Ishikawa (cell line): ENCODE measurements at regions not wholly inside any gene's neighbourhood (a gene's known extent, or its start where the extent isn't known, plus 50 kb on each side); places are given as distances from the start of the nearest gene placed in this dataset.

Experiments
- CEBPB ChIP-seq: IDR thresholded peaks from 2 replicates; pipeline ENCODE4 v1.6.1; 2012
- CREB1 ChIP-seq: IDR thresholded peaks from 2 replicates; pipeline ENCODE4 v1.6.1; 2012; ENCODE audit warnings: low read depth
- EGR1 ChIP-seq: IDR thresholded peaks from 2 replicates; pipeline ENCODE4 v1.6.1; 2012
- EP300 ChIP-seq: IDR thresholded peaks from 2 replicates; pipeline ENCODE4 v1.6.1; 2012; ENCODE audit warnings: borderline replicate concordance
- FOXM1 ChIP-seq: IDR thresholded peaks from 2 replicates; pipeline ENCODE4 v1.6.1; 2012; ENCODE audit warnings: low read depth, borderline replicate concordance
- NFIC ChIP-seq: IDR thresholded peaks from 2 replicates; pipeline ENCODE4 v1.6.1; 2012
- RAD21 ChIP-seq: IDR thresholded peaks from 2 replicates; pipeline ENCODE4 v1.6.1; 2012; ENCODE audit warnings: low read depth
- TAF1 ChIP-seq: IDR thresholded peaks from 2 replicates; pipeline ENCODE4 v1.6.1; 2012; ENCODE audit warnings: low read depth, mild to moderate bottlenecking
- TCF12 ChIP-seq: IDR thresholded peaks from 2 replicates; pipeline ENCODE4 v1.6.1; 2012; ENCODE audit warnings: low read depth
- TEAD4 ChIP-seq: IDR thresholded peaks from 2 replicates; pipeline ENCODE4 v1.6.1; 2012
- YY1 ChIP-seq: IDR thresholded peaks from 2 replicates; pipeline ENCODE4 v1.6.1; 2012; ENCODE audit warnings: low read depth
- ZBTB7A ChIP-seq: IDR thresholded peaks from 2 replicates; pipeline ENCODE4 v1.6.1; 2012; ENCODE audit warnings: low read depth
- TF ChIP-seq, protein P1 (sequence below): IDR thresholded peaks from 2 replicates; pipeline ENCODE4 v1.6.1; 2012
- TF ChIP-seq, protein P2 (sequence below): IDR thresholded peaks from 2 replicates; pipeline ENCODE4 v1.6.1; 2012; ENCODE audit warnings: low read depth, mild to moderate bottlenecking
- TF ChIP-seq, protein P3 (sequence below): IDR thresholded peaks from 2 replicates; pipeline ENCODE4 v1.6.1; 2012

DNA sequence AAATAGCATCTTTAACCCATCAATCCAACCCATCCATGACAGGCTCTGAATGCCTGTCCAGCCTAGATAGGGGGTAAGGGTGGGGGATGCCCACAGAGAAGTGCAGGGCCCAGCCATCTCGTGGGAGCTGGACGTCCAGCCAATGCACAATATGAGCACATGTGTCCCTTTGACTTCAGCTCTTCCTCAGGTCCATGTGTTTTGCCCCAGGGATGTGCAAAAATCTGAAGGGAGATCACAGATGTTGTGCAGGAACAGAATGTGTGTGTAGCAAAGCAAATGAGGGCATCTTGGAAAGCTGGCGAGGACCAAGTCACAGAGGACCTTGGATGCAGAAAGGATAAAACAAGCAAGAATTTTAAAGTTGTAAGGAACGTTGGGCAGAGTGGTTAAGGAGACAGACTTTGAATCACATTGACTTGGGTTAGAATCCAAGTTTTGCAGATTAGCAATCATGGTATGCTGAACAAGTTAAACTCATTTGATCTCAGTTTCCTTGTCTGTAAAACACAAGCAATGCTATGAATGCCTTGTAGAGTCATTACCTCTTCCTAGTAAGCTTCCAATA, 104.5 kb downstream of the TTC32 start:
- TF ChIP-seq RAD21 (no peak), ZBTB7A (no peak), NFIC (no peak), YY1 (no peak), FOXM1 (no peak), EGR1 (no peak), CREB1 (no peak), TCF12 (no peak), TEAD4 (no peak), CEBPB (no peak)
- TF ChIP-seq, protein P1, sequence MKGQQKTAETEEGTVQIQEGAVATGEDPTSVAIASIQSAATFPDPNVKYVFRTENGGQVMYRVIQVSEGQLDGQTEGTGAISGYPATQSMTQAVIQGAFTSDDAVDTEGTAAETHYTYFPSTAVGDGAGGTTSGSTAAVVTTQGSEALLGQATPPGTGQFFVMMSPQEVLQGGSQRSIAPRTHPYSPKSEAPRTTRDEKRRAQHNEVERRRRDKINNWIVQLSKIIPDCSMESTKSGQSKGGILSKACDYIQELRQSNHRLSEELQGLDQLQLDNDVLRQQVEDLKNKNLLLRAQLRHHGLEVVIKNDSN: no peak
- TF ChIP-seq, protein P2, sequence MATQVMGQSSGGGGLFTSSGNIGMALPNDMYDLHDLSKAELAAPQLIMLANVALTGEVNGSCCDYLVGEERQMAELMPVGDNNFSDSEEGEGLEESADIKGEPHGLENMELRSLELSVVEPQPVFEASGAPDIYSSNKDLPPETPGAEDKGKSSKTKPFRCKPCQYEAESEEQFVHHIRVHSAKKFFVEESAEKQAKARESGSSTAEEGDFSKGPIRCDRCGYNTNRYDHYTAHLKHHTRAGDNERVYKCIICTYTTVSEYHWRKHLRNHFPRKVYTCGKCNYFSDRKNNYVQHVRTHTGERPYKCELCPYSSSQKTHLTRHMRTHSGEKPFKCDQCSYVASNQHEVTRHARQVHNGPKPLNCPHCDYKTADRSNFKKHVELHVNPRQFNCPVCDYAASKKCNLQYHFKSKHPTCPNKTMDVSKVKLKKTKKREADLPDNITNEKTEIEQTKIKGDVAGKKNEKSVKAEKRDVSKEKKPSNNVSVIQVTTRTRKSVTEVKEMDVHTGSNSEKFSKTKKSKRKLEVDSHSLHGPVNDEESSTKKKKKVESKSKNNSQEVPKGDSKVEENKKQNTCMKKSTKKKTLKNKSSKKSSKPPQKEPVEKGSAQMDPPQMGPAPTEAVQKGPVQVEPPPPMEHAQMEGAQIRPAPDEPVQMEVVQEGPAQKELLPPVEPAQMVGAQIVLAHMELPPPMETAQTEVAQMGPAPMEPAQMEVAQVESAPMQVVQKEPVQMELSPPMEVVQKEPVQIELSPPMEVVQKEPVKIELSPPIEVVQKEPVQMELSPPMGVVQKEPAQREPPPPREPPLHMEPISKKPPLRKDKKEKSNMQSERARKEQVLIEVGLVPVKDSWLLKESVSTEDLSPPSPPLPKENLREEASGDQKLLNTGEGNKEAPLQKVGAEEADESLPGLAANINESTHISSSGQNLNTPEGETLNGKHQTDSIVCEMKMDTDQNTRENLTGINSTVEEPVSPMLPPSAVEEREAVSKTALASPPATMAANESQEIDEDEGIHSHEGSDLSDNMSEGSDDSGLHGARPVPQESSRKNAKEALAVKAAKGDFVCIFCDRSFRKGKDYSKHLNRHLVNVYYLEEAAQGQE: no peak

DNA sequence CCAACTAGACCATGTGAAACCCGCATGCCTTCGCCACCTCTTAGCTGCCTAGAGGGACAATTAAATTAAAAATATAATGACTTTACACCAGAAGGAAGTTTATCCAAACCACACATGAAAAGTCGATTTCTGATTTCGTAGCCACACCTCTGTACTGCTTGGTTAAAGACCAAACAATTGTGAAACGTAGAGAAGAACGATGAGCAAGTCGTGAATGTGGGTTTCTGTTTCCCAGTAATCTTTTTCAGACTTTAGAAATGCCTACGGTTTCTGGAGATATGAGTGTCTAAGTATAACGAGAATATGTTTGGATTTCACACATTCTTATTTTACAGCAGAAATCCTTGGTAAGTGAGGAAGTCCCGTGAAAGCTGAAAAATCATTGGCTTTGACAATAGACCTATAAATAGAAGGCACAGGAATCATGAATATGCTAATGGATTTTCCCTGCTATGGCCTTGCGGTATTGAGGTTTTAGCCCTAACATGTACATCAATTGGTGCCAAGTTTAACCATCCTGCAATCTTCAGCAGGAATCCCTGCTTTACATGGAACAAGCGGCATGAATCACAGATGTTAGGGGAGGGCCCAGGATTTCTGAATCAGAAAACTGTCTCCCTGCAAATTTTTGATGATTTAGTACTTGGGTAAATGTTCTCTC, 105.6 kb downstream of the TTC32 start:
- no peak for TF ChIP-seq ZBTB7A
- no peak for TF ChIP-seq FOXM1
- TF ChIP-seq, protein P2: no peak
- TF ChIP-seq EGR1: no peak
- TF ChIP-seq EP300: no peak
- TF ChIP-seq TEAD4: no peak
- TF ChIP-seq NFIC: no peak
- TF ChIP-seq YY1: no peak
- no peak for TF ChIP-seq RAD21
- TF ChIP-seq, protein P1: no peak
- TF ChIP-seq CEBPB: no peak

DNA sequence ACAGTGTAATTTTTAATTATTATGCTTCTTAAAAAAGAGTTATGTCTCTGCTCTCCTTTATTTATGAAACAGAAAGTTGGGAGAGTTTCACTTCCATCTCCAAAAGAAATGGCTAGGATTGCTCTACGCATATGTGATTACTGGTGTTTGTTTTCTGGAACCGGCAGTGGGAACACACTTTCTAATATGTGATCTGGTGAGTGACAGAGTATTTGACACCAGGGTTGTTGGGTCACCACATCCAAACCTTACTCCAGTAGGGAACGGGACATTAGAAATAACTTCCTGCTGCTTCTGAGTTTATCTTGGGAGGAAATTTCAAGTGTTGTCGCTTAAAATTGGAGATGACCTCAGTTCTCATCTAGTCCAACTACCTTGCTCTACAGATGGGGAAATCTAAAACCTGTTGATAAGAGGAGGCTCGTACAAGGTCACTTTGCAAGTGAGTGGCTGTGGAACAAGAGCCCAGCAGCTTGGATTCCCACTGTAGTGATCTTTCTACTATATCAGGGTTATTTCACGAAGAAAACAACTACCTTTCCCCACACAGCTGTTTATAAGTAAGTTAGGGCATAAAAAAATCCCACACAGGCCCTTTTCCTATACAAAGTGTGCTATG, 108.5 kb downstream of the TTC32 start:
- TF ChIP-seq TAF1: no peak

DNA sequence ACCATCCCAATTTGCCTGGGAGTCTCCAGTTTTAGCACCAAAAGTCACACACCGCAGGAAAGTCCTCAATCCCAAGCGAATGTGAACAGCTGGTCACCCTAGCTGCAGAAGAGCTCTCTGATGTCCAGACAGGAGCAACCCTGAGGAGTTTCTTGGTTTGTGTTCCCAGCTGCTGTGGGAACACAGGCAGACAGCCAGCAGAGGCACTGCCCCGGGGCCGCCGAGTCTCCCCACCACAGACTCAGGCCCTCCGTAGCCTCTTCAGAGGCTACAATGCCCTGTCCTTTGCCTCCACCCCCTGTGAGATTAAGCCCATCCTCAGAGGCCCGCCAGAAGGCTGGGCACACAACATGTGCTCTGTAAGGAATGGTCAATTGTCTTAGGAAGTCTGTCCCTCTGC, 111.5 kb downstream of the TTC32 start:
- TF ChIP-seq CEBPB (no peak), YY1 (no peak), EGR1 (no peak), ZBTB7A (no peak), RAD21 (no peak), TAF1 (no peak), CREB1 (no peak)
- TF ChIP-seq, protein P2: no peak
- TF ChIP-seq, protein P3, sequence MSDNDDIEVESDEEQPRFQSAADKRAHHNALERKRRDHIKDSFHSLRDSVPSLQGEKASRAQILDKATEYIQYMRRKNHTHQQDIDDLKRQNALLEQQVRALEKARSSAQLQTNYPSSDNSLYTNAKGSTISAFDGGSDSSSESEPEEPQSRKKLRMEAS: no peak

DNA sequence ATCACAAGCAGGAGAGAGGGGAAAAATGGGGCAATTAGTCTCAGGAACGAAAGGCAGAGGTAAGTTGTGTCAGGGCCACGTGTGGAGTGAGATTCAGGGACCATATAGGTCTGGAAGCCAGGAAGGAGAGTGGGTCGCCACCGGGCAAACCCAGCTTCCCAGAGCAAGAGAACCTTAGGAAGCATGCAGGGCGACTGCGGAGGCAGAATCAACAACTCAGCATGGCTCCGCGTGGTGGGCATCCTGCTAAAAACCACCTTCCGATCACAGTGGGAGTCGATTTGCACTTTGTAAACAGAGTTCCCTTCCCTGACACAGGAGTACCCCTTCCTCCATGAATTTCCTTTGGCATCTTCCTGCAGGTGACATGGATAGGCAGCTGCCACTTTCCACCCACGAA, 114.6 kb downstream of the TTC32 start:
- TF ChIP-seq NFIC (no peak), ZBTB7A (no peak), TAF1 (no peak), TEAD4 (no peak), RAD21 (no peak), EGR1 (no peak), CEBPB (no peak), EP300 (no peak), FOXM1 (no peak), CREB1 (no peak), YY1 (no peak), TCF12 (no peak)
- TF ChIP-seq, protein P1: no peak
- TF ChIP-seq, protein P2: no peak
- TF ChIP-seq, protein P3: no peak
